SU-DHL-6 (cell line): ENCODE measurements at regions not wholly inside any gene's neighbourhood (a gene's known extent, or its start where the extent isn't known, plus 50 kb on each side); places are given as distances from the start of the nearest gene placed in this dataset.

Experiments used
- H2AFZ ChIP-seq: fragments of 200-600 bp; sonication (generic); 2 replicates; pipeline ENCODE4 v1.6.1; 2014; ENCODE audit warnings: low read depth, mild to moderate bottlenecking, moderate library complexity, mixed read lengths, antibody characterized with exemption, low read length; ENCODE audit not compliant: severe bottlenecking
- H3F3A ChIP-seq: fragments of 200-600 bp; shearing (Covaris generic); 2 replicates; pipeline ENCODE4 v1.6.0; 2016; ENCODE audit warnings: antibody characterized with exemption, mild to moderate bottlenecking; ENCODE audit not compliant: insufficient read depth
- H3K27ac ChIP-seq: fragments of 200-600 bp; sonication (generic); 2 replicates; pipeline ENCODE4 v1.5.1; 2016; ENCODE audit warnings: low read depth, mild to moderate bottlenecking, low read length, moderate library complexity, mixed read lengths
- H3K27me3 ChIP-seq: fragments of 200-600 bp; sonication (generic), shearing (Covaris generic); 2 replicates; pipeline ENCODE4 v1.6.0; 2014; ENCODE audit warnings: mild to moderate bottlenecking, low read length
- H3K36me3 ChIP-seq: fragments of 200-600 bp; sonication (generic); 2 replicates; pipeline ENCODE4 v1.6.1; 2014; ENCODE audit warnings: mild to moderate bottlenecking, low read length, mixed read lengths
- H3K4me2 ChIP-seq: fragments of 300-600, 200-600 bp; shearing (Covaris generic), sonication (generic); 2 replicates; pipeline ENCODE4 v1.6.0; 2014; ENCODE audit warnings: low read length, low read depth, mild to moderate bottlenecking; ENCODE audit not compliant: poor library complexity, severe bottlenecking
- H3K4me3 ChIP-seq: fragments of 200-600 bp; sonication (generic); 2 replicates; pipeline ENCODE4 v1.5.1; 2014; ENCODE audit warnings: antibody characterized with exemption, low read length, mild to moderate bottlenecking, mixed read lengths; ENCODE audit not compliant: insufficient read depth, poor library complexity, severe bottlenecking
- H3K79me2 ChIP-seq: fragments of 200-600 bp; sonication (generic); 2 replicates; pipeline ENCODE4 v1.6.1; 2014; ENCODE audit warnings: mild to moderate bottlenecking, low read length, moderate library complexity; ENCODE audit not compliant: insufficient read depth
- H3K9ac ChIP-seq: fragments of 200-600 bp; sonication (generic); 2 replicates; pipeline ENCODE4 v1.7.0; 2014; ENCODE audit warnings: mild to moderate bottlenecking, low read length
- H3K9me2 ChIP-seq: fragments of 200-600 bp; sonication (generic); replicated peaks from 2 replicates; pipeline ENCODE4 v1.6.1; 2014; ENCODE audit warnings: low read length; ENCODE audit not compliant: insufficient read depth
- H3K9me3 ChIP-seq: fragments of 200-600 bp; sonication (generic); 2 replicates; pipeline ENCODE4 v1.6.1; 2014; ENCODE audit warnings: low read length, mixed read lengths; ENCODE audit not compliant: insufficient read depth
- H4K20me1 ChIP-seq: fragments of 200-600 bp; sonication (generic); 2 replicates; pipeline ENCODE4 v1.6.1; 2014; ENCODE audit warnings: low read depth, mild to moderate bottlenecking, antibody characterized with exemption, low read length, moderate library complexity, mixed read lengths
- EZH2phosphoT487 ChIP-seq: fragments of 200-600 bp; sonication (generic), shearing (Covaris generic); conservative IDR thresholded peaks from 2 replicates; pipeline ENCODE4 v1.6.1; 2018; ENCODE audit warnings: mild to moderate bottlenecking, antibody characterized with exemption, low read length, moderate library complexity, mixed read lengths
- TF ChIP-seq, protein P1 (sequence below): fragments of 200-600 bp; sonication (generic); IDR thresholded peaks from one replicate; pipeline ENCODE4 v1.5.1; 2017; ENCODE audit warnings: antibody characterized with exemption, mild to moderate bottlenecking, low read length, moderate library complexity; ENCODE audit not compliant: insufficient read depth, poor library complexity, severe bottlenecking

DNA sequence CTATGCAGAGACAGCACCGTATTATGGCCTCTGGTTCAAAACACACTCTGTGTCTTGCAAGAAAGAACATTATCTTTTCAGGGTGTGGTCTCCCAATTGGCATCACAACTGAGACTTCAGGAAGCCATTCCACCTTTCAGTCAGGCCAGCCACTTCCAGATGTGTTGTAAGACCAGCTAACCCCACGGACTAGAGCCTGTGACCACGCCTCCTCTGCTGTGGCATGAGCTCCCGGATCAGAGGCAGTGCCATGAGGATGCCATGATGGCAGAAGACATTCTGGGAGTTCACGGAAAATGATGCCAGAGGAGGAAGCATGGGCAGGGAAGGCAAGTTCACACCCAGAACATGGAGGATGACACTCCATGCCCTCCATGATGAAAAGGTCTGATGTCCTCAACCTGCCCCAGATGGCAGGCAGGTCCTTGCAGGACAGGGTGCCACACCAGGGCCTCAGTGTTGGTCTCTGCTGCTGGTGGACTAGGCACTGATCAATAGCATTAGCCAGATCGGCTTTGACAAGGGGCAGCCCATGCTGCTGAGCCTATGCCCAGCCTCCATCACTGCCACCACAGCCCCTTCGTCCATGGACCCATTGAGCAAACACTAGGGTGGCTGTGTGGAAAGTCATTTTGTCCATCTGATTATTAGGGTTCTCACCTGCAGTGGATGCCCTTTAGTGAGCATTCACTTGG is 341.6 kb downstream of the MATN1 start:
- no peak overlapping the region for H3K27ac ChIP-seq
- no peak overlapping the region for H2AFZ ChIP-seq
- H3K4me3 ChIP-seq, result no peak overlapping the region
- no peak for TF ChIP-seq EZH2phosphoT487
- TF ChIP-seq, protein P1, sequence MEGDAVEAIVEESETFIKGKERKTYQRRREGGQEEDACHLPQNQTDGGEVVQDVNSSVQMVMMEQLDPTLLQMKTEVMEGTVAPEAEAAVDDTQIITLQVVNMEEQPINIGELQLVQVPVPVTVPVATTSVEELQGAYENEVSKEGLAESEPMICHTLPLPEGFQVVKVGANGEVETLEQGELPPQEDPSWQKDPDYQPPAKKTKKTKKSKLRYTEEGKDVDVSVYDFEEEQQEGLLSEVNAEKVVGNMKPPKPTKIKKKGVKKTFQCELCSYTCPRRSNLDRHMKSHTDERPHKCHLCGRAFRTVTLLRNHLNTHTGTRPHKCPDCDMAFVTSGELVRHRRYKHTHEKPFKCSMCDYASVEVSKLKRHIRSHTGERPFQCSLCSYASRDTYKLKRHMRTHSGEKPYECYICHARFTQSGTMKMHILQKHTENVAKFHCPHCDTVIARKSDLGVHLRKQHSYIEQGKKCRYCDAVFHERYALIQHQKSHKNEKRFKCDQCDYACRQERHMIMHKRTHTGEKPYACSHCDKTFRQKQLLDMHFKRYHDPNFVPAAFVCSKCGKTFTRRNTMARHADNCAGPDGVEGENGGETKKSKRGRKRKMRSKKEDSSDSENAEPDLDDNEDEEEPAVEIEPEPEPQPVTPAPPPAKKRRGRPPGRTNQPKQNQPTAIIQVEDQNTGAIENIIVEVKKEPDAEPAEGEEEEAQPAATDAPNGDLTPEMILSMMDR, result no peak
- H3F3A ChIP-seq, result no peaks in the 10 kb centered on the region
- no peak overlapping the region for H3K4me2 ChIP-seq
- H3K9me3 ChIP-seq, result no peaks in the 10 kb centered on the region
- no peaks in the 10 kb centered on the region for H3K27me3 ChIP-seq
- H3K79me2 ChIP-seq, result no peaks in the 10 kb centered on the region
- no peak overlapping the region for H3K9ac ChIP-seq
- H3K9me2 ChIP-seq, result no peaks in the 10 kb centered on the region
- H4K20me1 ChIP-seq, result no peaks in the 10 kb centered on the region
- H3K36me3 ChIP-seq, result no peaks in the 10 kb centered on the region

DNA sequence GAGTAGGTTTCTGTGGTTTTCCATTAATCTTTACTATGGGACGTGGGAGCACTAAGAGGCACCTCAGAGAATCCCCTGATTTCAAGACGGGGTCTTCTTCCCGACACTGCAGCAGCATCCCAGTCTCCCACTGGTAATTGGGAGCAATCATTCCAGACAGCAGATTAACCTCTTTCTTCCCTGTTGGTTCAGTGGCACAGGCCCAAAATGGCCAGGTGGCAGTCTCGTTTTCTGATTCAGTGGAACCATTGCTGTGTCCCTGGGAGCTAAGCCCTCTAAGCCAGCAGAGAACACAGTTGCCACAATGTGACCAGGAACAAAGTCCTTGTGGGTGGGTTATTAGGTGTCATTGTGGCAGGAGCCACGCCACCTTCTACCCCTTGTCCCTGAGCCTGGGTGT is 342.1 kb downstream of the MATN1 start:
- Histone ChIP-seq H3K9me3 (no peaks in the 10 kb centered on the region), H3K36me3 (no peaks in the 10 kb centered on the region), H3K9ac (no peak overlapping the region), H3F3A (no peaks in the 10 kb centered on the region), H3K79me2 (no peaks in the 10 kb centered on the region), H3K27me3 (no peaks in the 10 kb centered on the region), H3K9me2 (no peaks in the 10 kb centered on the region), H4K20me1 (no peaks in the 10 kb centered on the region), H2AFZ (no peak overlapping the region), H3K27ac (no peak overlapping the region), H3K4me3 (no peak overlapping the region), H3K4me2 (no peak overlapping the region)
- TF ChIP-seq EZH2phosphoT487, result no peak
- TF ChIP-seq, protein P1, result no peak

DNA sequence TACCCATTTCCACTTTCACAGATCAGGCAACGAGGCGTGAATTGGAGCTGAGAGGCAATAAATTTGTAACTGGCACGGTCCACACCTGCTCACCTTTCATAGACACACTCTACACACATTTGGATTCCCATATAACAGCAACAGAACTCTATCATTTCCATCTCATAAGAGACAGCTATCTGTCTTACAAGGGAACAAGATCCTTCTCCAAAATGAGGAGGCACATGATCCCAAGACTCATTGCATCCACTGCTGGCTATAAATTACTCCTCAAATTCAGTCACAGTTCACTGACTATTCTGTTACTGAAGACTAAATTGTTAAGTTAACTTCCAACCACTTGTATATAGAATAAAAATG is 342.8 kb downstream of the MATN1 start:
- Histone ChIP-seq H3K36me3 (no peaks in the 10 kb centered on the region), H3K9me2 (no peaks in the 10 kb centered on the region), H3K9ac (no peak overlapping the region), H3K79me2 (no peaks in the 10 kb centered on the region), H3K27me3 (no peaks in the 10 kb centered on the region), H3K27ac (no peak overlapping the region), H2AFZ (no peak overlapping the region), H4K20me1 (no peaks in the 10 kb centered on the region), H3K4me3 (no peak overlapping the region), H3K9me3 (no peaks in the 10 kb centered on the region), H3F3A (no peaks in the 10 kb centered on the region), H3K4me2 (no peak overlapping the region)
- TF ChIP-seq, protein P1, result no peak
- TF ChIP-seq EZH2phosphoT487, result no peak
